TTC549 (cell line): ENCODE measurements at regions not wholly inside any gene's neighbourhood (a gene's known extent, or its start where the extent isn't known, plus 50 kb on each side); places are given as distances from the start of the nearest gene placed in this dataset.
"Not testable (repeated sequence)": the region's sequence is repeated elsewhere in the genome, so short reads cannot be mapped to it uniquely, and the experiment has no call there.

ENCODE experiments used
- FAIRE-seq: peaks from 2 replicates; lab custom pipeline; 2012; peaks lifted over from hg19 to GRCh38; lab: Jason Lieb, UNC

- FAIRE-seq = no peak
Observed at GRCh38 chr2:15809404-15809803, 130.9 kb upstream of the MYCN start.

GRCh38 chr2:15810477-15811150 lies 129.7 kb upstream of the MYCN start:
- no peak for FAIRE-seq

- FAIRE-seq = no peak
Observed at GRCh38 chr2:15811367-15811766, 129.0 kb upstream of the MYCN start.

- no peak for FAIRE-seq
Observed at GRCh38 chr2:15812187-15812780, 128.1 kb upstream of the MYCN start.

- no peak for FAIRE-seq
Observed at GRCh38 chr2:15813481-15814266, 126.7 kb upstream of the MYCN start.

- FAIRE-seq = no peak
Observed at GRCh38 chr2:15814403-15814802, 125.9 kb upstream of the MYCN start.

GRCh38 chr2:15814946-15815345 lies 125.4 kb upstream of the MYCN start:
- FAIRE-seq = no peak

GRCh38 chr2:15816226-15816625 lies 124.1 kb upstream of the MYCN start:
- no peak for FAIRE-seq

- FAIRE-seq = no peak
Observed at GRCh38 chr2:15816674-15817406, 123.5 kb upstream of the MYCN start.

- FAIRE-seq = no peak
Observed at GRCh38 chr2:15817748-15818147, 122.6 kb upstream of the MYCN start.

GRCh38 chr2:15818318-15818753 lies 122.0 kb upstream of the MYCN start:
- no peak for FAIRE-seq

GRCh38 chr2:15818881-15819280 lies 121.5 kb upstream of the MYCN start:
- no peak for FAIRE-seq

- no peak for FAIRE-seq
Observed at GRCh38 chr2:15819562-15820256, 120.6 kb upstream of the MYCN start.

GRCh38 chr2:15820257-15820566 lies 120.1 kb upstream of the MYCN start:
- FAIRE-seq = no peak

- no peak for FAIRE-seq
Observed at GRCh38 chr2:15820927-15821326, 119.4 kb upstream of the MYCN start.

- no peak for FAIRE-seq
Observed at GRCh38 chr2:15822151-15823044, 118.0 kb upstream of the MYCN start.

- FAIRE-seq = no peak
Observed at GRCh38 chr2:15823459-15824396, 116.6 kb upstream of the MYCN start.

- not testable (repeated sequence) for FAIRE-seq
Observed at GRCh38 chr2:15824467-15824866, 115.9 kb upstream of the MYCN start.

GRCh38 chr2:15825276-15825980 lies 114.9 kb upstream of the MYCN start:
- FAIRE-seq = no peak
